SU-DHL-6 (cell line): ENCODE measurements at regions not wholly inside any gene's neighbourhood (a gene's known extent, or its start where the extent isn't known, plus 50 kb on each side); places are given as distances from the start of the nearest gene placed in this dataset.

Experiments used
- H2AFZ ChIP-seq: fragments of 200-600 bp; sonication (generic); 2 replicates; pipeline ENCODE4 v1.6.1; 2014; ENCODE audit warnings: low read depth, mild to moderate bottlenecking, moderate library complexity, mixed read lengths, antibody characterized with exemption, low read length; ENCODE audit not compliant: severe bottlenecking
- H3F3A ChIP-seq: fragments of 200-600 bp; shearing (Covaris generic); 2 replicates; pipeline ENCODE4 v1.6.0; 2016; ENCODE audit warnings: antibody characterized with exemption, mild to moderate bottlenecking; ENCODE audit not compliant: insufficient read depth
- H3K27ac ChIP-seq: fragments of 200-600 bp; sonication (generic); 2 replicates; pipeline ENCODE4 v1.5.1; 2016; ENCODE audit warnings: low read depth, mild to moderate bottlenecking, low read length, moderate library complexity, mixed read lengths
- H3K27me3 ChIP-seq: fragments of 200-600 bp; sonication (generic), shearing (Covaris generic); 2 replicates; pipeline ENCODE4 v1.6.0; 2014; ENCODE audit warnings: mild to moderate bottlenecking, low read length
- H3K36me3 ChIP-seq: fragments of 200-600 bp; sonication (generic); 2 replicates; pipeline ENCODE4 v1.6.1; 2014; ENCODE audit warnings: mild to moderate bottlenecking, low read length, mixed read lengths
- H3K4me2 ChIP-seq: fragments of 300-600, 200-600 bp; shearing (Covaris generic), sonication (generic); 2 replicates; pipeline ENCODE4 v1.6.0; 2014; ENCODE audit warnings: low read length, low read depth, mild to moderate bottlenecking; ENCODE audit not compliant: poor library complexity, severe bottlenecking
- H3K4me3 ChIP-seq: fragments of 200-600 bp; sonication (generic); 2 replicates; pipeline ENCODE4 v1.5.1; 2014; ENCODE audit warnings: antibody characterized with exemption, low read length, mild to moderate bottlenecking, mixed read lengths; ENCODE audit not compliant: insufficient read depth, poor library complexity, severe bottlenecking
- H3K79me2 ChIP-seq: fragments of 200-600 bp; sonication (generic); 2 replicates; pipeline ENCODE4 v1.6.1; 2014; ENCODE audit warnings: mild to moderate bottlenecking, low read length, moderate library complexity; ENCODE audit not compliant: insufficient read depth
- H3K9ac ChIP-seq: fragments of 200-600 bp; sonication (generic); 2 replicates; pipeline ENCODE4 v1.7.0; 2014; ENCODE audit warnings: mild to moderate bottlenecking, low read length
- H3K9me2 ChIP-seq: fragments of 200-600 bp; sonication (generic); replicated peaks from 2 replicates; pipeline ENCODE4 v1.6.1; 2014; ENCODE audit warnings: low read length; ENCODE audit not compliant: insufficient read depth
- H3K9me3 ChIP-seq: fragments of 200-600 bp; sonication (generic); 2 replicates; pipeline ENCODE4 v1.6.1; 2014; ENCODE audit warnings: low read length, mixed read lengths; ENCODE audit not compliant: insufficient read depth
- H4K20me1 ChIP-seq: fragments of 200-600 bp; sonication (generic); 2 replicates; pipeline ENCODE4 v1.6.1; 2014; ENCODE audit warnings: low read depth, mild to moderate bottlenecking, antibody characterized with exemption, low read length, moderate library complexity, mixed read lengths
- CTCF ChIP-seq: fragments of 200-600 bp; sonication (generic); IDR thresholded peaks from one replicate; pipeline ENCODE4 v1.5.1; 2017; ENCODE audit warnings: antibody characterized with exemption, mild to moderate bottlenecking, low read length, moderate library complexity; ENCODE audit not compliant: insufficient read depth, poor library complexity, severe bottlenecking
- EZH2phosphoT487 ChIP-seq: fragments of 200-600 bp; sonication (generic), shearing (Covaris generic); conservative IDR thresholded peaks from 2 replicates; pipeline ENCODE4 v1.6.1; 2018; ENCODE audit warnings: mild to moderate bottlenecking, antibody characterized with exemption, low read length, moderate library complexity, mixed read lengths

- H4K20me1 ChIP-seq, result no peaks in the 10 kb centered on the region
- no peaks in the 10 kb centered on the region for H3F3A ChIP-seq
- H3K4me3 ChIP-seq, result no peak overlapping the region
- H3K9me3 ChIP-seq, result no peaks in the 10 kb centered on the region
- no peak overlapping the region for H2AFZ ChIP-seq
- no peak overlapping the region for H3K4me2 ChIP-seq
- H3K27ac ChIP-seq, result no peak overlapping the region
- H3K9ac ChIP-seq, result no peak overlapping the region
- H3K9me2 ChIP-seq, result no peaks in the 10 kb centered on the region
- no peaks in the 10 kb centered on the region for H3K36me3 ChIP-seq
- TF ChIP-seq CTCF (no peak), EZH2phosphoT487 (no peak)
- no peaks in the 10 kb centered on the region for H3K79me2 ChIP-seq
- H3K27me3 ChIP-seq, result no peaks in the 10 kb centered on the region
Observed at GRCh38 chr9:16133032-16133431, 580.2 kb downstream of the CCDC171 start.

- H4K20me1 ChIP-seq, result no peaks in the 10 kb centered on the region
- H3K79me2 ChIP-seq, result no peaks in the 10 kb centered on the region
- H3K4me3 ChIP-seq, result no peak overlapping the region
- H3K9ac ChIP-seq, result no peak overlapping the region
- H3K36me3 ChIP-seq, result no peaks in the 10 kb centered on the region
- H3K27ac ChIP-seq, result no peak overlapping the region
- H3K4me2 ChIP-seq, result no peak overlapping the region
- H3K9me2 ChIP-seq, result no peaks in the 10 kb centered on the region
- TF ChIP-seq EZH2phosphoT487 (no peak), CTCF (peak; percentile 90)
- H3F3A ChIP-seq, result no peaks in the 10 kb centered on the region
- no peaks in the 10 kb centered on the region for H3K9me3 ChIP-seq
- no peaks in the 10 kb centered on the region for H3K27me3 ChIP-seq
- H2AFZ ChIP-seq, result no peak overlapping the region
Observed at GRCh38 chr9:16133556-16134227, 580.8 kb downstream of the CCDC171 start.

GRCh38 chr9:16134351-16134750, 581.5 kb downstream of the CCDC171 start:
- Histone ChIP-seq H2AFZ (no peak overlapping the region), H3K27ac (no peak overlapping the region), H3K9me2 (no peaks in the 10 kb centered on the region), H3K79me2 (no peaks in the 10 kb centered on the region), H3K4me2 (no peak overlapping the region), H3K9ac (no peak overlapping the region), H3K4me3 (no peak overlapping the region), H4K20me1 (no peaks in the 10 kb centered on the region), H3K27me3 (no peaks in the 10 kb centered on the region), H3K9me3 (no peaks in the 10 kb centered on the region), H3F3A (no peaks in the 10 kb centered on the region), H3K36me3 (no peaks in the 10 kb centered on the region)
- TF ChIP-seq EZH2phosphoT487 (no peak), CTCF (no peak)
